HK-2 (cell line): ENCODE measurements at regions not wholly inside any gene's neighbourhood (a gene's known extent, or its start where the extent isn't known, plus 50 kb on each side); places are given as distances from the start of the nearest gene placed in this dataset.

Experiments
- DNase-seq: peaks from one replicate; pipeline ENCODE4 v3.0.0-alpha.2; 2018; ENCODE audit not compliant: unreplicated experiment

DNA sequence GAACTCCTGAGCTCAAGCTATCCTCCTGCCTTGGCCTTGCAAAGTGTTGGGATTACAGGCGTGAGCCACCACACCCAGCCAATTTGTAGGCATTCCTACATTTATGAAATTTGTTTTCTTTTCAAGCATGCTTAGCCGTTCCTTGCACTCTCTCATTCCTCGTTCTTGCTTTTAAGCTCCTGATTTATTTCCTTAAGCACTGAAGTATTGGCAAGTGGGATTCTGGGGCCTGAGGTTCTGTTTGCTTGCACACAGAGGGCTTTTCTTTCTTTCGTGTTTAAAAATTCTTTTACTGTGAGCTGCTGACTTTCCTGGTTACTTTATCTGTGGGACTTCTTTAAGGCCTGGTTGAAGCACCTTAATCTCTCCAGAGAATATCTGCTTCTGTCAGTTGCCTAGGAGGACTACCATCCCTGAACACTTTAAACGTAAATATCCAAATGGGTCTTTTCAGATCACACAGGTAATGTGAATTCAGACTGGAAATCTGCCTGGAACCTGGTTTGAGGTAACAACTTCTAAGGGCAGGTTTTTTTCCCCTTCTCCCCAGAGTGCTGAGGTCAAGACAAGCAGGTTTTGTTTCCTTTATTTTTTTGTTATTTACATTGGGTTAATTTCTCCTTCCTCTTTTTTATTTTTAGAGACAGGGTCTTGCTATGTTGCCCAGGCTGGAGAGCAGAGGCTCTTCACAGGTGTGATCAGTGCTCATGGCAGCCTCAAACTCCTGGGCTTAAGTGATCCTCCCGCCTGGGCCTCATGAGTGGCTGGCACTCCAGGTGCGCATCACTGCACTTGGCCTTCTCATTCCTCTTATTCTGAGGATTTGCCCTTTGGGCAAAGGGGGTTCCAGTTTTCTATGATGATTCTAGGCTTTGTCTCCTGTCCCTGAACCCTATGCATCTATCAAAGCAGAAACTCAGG, 102.9 kb downstream of the PFKFB3 start:
- DNase-seq: no peak

- DNase-seq: no peak
These were observed 104.2 kb downstream of the PFKFB3 start for GRCh38 chr10:6306917-6307316.

- DNase-seq: no peak
These were observed 107.1 kb downstream of the PFKFB3 start for GRCh38 chr10:6309816-6310215.

GRCh38 chr10:6310977-6311376, 108.2 kb downstream of the PFKFB3 start:
- no peak for DNase-seq

GRCh38 chr10:6311700-6312330, 109.1 kb downstream of the PFKFB3 start:
- no peak for DNase-seq

DNA sequence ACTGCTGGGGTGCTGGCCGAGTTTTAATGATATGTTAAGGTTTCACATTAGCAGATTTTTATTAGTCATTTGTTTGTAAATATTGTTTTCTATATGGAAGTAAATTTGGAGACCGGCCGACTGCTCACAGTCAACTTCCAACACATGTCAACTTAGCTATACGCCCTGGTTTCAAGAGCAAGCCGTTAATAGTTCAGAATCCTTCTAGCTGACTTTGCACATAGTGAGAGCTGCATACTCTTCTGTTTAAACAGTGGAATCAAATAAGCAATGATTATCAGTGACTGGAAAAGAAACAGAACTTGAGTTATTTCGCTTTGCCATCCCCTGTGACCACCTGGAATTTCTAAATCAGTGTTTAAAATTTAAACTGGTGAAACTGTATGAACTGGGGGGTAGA, 109.9 kb downstream of the PFKFB3 start:
- DNase-seq: no peak

DNA sequence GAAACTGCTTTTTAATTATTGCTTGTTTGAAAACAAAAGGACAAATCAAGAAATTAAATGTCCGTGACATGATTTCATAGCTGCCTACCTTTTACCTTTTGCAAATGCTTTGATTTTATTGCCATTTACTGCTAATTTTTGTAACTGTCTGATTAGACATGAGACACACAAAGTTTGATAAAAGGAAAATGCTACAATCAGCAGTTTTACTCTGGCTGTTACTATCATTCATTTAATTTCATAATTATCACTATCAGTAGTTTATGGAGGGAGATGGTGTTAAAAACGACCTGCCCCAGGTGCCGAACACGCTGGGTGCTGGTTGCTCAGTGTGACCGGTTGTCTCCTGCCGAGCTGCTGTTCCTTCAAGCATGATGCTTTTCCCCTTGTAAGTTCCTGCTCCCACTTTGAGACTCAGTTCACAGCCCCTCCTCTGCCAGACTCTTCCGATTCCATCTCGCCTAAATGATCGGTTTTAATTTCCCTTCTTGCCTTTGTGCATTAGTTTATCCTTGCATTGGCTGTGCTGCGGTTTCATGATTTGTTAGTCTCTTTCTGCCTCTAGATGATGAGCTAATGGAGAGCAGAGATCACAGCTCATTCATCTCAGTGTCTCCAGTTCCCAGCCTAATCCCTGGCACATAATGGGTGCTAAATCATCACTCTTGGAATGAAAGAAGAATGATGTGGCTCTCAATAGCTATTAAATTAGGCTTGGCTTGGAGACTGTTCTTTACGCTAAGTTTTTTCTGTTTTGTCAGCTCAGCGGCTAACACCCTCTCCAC, 110.6 kb downstream of the PFKFB3 start:
- no peak for DNase-seq

- no peak for DNase-seq
These were observed 112.0 kb downstream of the PFKFB3 start for GRCh38 chr10:6314620-6315205.

DNA sequence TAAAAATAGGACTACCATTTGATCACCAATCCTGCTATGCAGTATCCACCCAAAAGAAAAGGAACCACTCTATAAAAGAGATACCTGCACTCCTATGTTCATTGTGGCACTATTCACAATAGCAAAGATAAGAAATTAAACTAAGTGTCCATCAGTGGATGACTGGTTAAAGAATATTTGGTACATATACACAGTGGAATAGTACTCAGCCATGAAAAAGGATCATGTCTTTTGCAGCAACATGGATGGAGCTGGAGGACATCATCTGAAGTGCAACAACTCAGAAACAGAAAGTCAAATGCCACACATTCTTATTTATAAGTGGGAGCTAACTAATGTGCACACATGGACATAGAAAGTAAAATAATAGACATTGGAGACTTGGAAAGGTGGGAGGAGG, 116.4 kb downstream of the PFKFB3 start:
- no peak for DNase-seq

DNA sequence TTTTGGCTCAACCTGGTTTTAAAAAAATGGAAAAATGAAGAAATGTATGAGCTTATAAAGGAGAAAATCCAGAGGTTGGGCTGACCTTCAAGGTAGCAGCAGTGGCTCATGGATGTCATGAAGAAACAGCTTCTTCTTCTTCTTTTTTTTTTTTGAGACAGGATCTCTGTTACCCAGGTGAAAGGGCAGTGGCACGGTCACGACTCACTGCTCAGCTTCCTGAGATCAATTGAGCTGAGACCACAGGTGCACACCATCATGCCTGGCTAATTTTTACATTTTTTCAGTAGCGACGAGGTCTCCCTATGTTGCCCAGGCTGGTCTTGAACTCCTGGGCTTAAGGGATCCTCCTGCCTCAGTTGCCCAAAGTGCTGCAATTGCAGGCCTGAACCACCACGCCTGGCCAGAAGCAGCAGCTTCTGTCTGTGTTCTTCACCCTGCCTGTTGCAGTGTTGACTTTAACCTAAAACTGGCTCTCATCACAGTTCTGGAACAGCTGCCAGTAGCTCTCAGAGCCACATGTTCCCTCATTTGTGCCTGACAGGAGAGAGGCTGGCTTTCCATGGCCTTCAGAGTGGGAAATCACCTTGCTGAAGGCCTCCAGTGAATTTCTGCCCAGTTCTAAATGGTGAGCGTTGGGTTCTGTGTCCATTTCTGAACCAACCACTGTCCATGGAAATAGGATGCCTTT, 117.7 kb downstream of the PFKFB3 start:
- DNase-seq: no peak

GRCh38 chr10:6321880-6322279, 119.1 kb downstream of the PFKFB3 start:
- no peak for DNase-seq

DNA sequence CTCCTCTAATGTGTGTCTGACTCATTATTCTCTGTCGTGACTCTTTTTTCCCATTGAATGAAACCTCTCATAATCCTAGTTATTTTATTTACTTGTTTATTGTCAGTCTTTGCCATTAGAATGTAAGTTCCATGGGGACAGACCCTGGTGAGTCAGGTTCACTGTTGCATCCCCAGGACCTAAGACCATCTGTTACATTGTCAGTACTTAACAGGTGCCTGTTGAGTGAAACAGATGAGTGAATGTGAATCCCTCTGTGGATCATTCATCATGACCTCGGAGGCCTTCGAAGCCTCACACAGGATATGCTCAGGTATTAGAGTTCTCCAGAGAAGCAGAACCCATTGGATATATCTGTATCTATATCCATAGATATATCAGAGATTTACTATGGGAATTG, 120.1 kb downstream of the PFKFB3 start:
- DNase-seq: no peak

- DNase-seq: no peak
These were observed 125.4 kb downstream of the PFKFB3 start for GRCh38 chr10:6327961-6328698.

GRCh38 chr10:6328699-6329423, 126.1 kb downstream of the PFKFB3 start:
- DNase-seq: no peak

DNA sequence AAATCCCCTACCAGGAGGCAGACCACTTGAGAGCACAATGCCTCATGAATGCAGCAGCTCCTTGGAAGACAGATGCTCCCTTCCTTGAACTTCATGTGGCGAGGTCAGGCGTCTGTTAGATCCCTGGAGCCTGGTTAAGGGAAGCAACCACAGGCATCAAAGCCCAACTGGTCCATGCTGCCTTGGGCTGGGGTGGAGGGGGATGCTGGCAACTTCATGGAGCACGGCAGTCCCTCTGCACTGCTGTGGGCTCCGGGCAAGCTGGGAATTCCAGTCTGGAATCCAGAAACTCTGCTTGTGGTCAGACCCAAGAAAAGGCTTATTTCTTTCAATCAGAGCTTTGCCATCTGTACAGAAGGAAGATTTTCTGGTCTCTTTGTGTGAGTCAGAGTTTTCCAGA, 130.4 kb downstream of the PFKFB3 start:
- DNase-seq: no peak

- no peak for DNase-seq
These were observed 131.2 kb downstream of the PFKFB3 start for GRCh38 chr10:6333973-6334372.

DNA sequence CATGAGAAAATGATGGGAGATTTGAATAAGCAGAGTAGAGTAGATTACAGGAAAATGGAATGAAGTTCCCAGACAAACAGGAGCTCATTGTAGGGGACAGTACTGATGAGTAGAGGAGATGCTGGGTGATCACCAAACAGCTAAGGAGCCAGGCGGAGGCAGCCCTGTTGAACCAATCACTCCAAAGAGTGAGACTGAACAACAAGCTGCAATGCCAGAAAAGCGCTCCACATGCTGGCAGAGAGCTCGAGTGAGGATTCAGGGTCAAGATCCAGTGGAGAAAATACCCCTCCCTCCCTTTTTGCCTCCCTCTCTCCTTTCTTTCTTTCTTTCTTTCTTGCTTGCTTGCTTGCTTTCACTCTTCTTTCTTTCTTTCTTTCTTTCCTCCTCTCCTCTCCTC, 133.3 kb downstream of the PFKFB3 start:
- no peak for DNase-seq

DNA sequence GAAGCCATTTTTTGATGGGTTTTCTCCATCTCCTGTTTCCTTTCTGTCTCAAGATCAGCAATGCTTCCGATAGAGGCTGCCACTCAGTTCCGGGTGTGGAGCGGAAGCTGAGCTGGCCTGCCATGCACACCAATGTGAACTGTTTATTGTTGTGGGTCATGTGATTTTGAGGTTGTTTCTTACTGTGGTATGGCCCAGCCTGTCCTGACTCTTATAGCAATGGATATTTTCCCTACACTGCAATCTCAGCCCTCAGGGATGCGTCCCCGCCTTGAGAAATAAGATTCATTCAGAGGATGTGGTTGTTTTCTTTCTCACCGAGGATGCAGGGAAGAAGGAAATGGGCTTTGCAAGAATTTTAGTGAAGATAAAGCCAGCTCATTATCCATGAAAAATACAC, 134.7 kb downstream of the PFKFB3 start:
- DNase-seq: no peak

DNA sequence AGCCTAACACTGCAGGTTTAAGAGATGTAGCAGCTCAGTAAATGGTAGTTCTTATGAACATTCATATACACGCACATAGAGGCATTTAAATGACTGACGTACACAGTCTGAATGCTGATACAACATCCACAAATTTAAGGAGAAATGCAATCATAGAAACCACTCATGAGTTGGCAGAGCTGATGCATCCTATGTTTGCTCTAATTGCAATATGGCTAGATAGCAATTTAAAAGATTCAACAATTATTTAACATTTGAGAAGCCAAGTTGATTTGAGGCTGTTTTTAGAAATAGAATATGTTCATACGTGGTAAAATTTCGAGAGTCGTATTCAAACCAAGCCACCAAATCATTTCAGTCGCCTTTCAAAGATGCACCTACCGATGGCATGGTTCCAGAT, 135.6 kb downstream of the PFKFB3 start:
- DNase-seq: no peak

GRCh38 chr10:6339891-6340290, 137.2 kb downstream of the PFKFB3 start:
- no peak for DNase-seq
